T-cell (primary cell): ENCODE measurements at regions not wholly inside any gene's neighbourhood (a gene's known extent, or its start where the extent isn't known, plus 50 kb on each side); places are given as distances from the start of the nearest gene placed in this dataset.

Experiments used
- ATAC-seq, 4 experiments: fragments of 200-7000 bp in 3 of 4; fragments of 150-1000 bp in 1 of 4; cut with Tn5 transposase; replicated peaks in 1 of 4; 1 replicate in 3 of 4; 2 replicates in 1 of 4; pipeline ENCODE4 v1.10.0; 2021; ENCODE audit warnings: moderate library complexity in 3 of 4, mild to moderate bottlenecking in 2 of 4, moderate number of reproducible peaks in 1 of 4
- CTCF ChIA-PET, 2 donors: fragments of 300-600 bp; sonication (Branson Sonifier 250); formaldehyde crosslinking; loops; one replicate each; lab custom pipeline; 2022; ENCODE audit warnings: antibody characterized with exemption in 2 of 2; lab: Charles Lee
- POLR2A ChIA-PET, 2 donors: fragments of 300-600 bp; sonication (Branson Sonifier 250); formaldehyde crosslinking; loops; one replicate each; lab custom pipeline; 2022; ENCODE audit warnings: antibody characterized with exemption in 2 of 2; lab: Charles Lee
- DNase-seq, 35 experiments: peaks; one replicate each; pipeline versions ENCODE4 v3.0.0 to v3.0.0-alpha.2; 2013 to 2023
- H3K27ac ChIP-seq: one replicate; pipeline ENCODE4 v1.5.1; 2013; ENCODE audit warnings: low read length
- H3K27me3 ChIP-seq, 2 experiments: replicated peaks in 1 of 2; 1 replicate in 1 of 2; 2 replicates in 1 of 2; pipeline versions ENCODE4 v1.6.1 to v1.7.0; 2013; ENCODE audit warnings: low read length in 1 of 2, mixed read lengths in 1 of 2; ENCODE audit not compliant: control insufficient read depth in 2 of 2, insufficient read depth in 2 of 2; ENCODE audit errors: extremely low read depth in 1 of 2
- H3K36me3 ChIP-seq, 2 donors: 1 replicate in 1 of 2; 2 replicates in 1 of 2; pipeline versions ENCODE4 v1.6.1 to v1.7.0; 2013; ENCODE audit warnings: low read length in 1 of 2; ENCODE audit not compliant: control insufficient read depth in 2 of 2, insufficient read depth in 1 of 2; ENCODE audit errors: extremely low read depth in 1 of 2
- H3K4me1 ChIP-seq, 2 experiments: 1 replicate in 1 of 2; 2 replicates in 1 of 2; pipeline versions ENCODE4 v1.6.1 to v1.7.0; 2013; ENCODE audit warnings: low read length in 2 of 2, mixed read lengths in 1 of 2; ENCODE audit not compliant: insufficient read depth in 2 of 2, control insufficient read depth in 1 of 2; ENCODE audit errors: extremely low read depth in 1 of 2
- H3K4me3 ChIP-seq, 2 donors: 1 replicate in 1 of 2; 2 replicates in 1 of 2; pipeline versions ENCODE4 v1.5.1 to v1.7.0; 2013; ENCODE audit warnings: mild to moderate bottlenecking in 2 of 2, low read length in 1 of 2, moderate library complexity in 1 of 2; ENCODE audit not compliant: control insufficient read depth in 1 of 2; ENCODE audit errors: extremely low read depth in 1 of 2
- H3K9me3 ChIP-seq: 2 replicates; pipeline ENCODE4 v1.7.0; 2013
- H3K27ac Mint-ChIP-seq, 2 donors: one replicate each; pipeline ENCODE4 v1.8.0; 2020 to 2021; ENCODE audit warnings: mild to moderate bottlenecking in 2 of 2, mixed read lengths in 2 of 2
- H3K27me3 Mint-ChIP-seq, 2 donors: one replicate each; pipeline ENCODE4 v1.8.0; 2021 to 2022; ENCODE audit warnings: mixed read lengths in 2 of 2
- H3K36me3 Mint-ChIP-seq: one replicate; pipeline ENCODE4 v1.8.0; 2021; ENCODE audit warnings: mixed read lengths
- H3K4me1 Mint-ChIP-seq, 3 donors: one replicate each; pipeline ENCODE4 v1.8.0; 2020 to 2022; ENCODE audit warnings: mixed read lengths in 3 of 3, mild to moderate bottlenecking in 1 of 3
- H3K4me3 Mint-ChIP-seq, 3 donors: one replicate each; pipeline ENCODE4 v1.8.0; 2020 to 2022; ENCODE audit warnings: mild to moderate bottlenecking in 3 of 3, mixed read lengths in 3 of 3, moderate library complexity in 3 of 3
- H3K9me3 Mint-ChIP-seq, 3 donors: one replicate each; pipeline ENCODE4 v1.8.0; 2020 to 2022; ENCODE audit warnings: mixed read lengths in 3 of 3
- WGBS: methylation state at CpG from one replicate; pipeline ENCODE4 v1.1.5; 2013; ENCODE audit warnings: missing lambda C conversion rate; ENCODE audit not compliant: insufficient coverage; 5-methylcytosine and 5-hydroxymethylcytosine counted together

GRCh38 chr3:148612278-148612677, 85.4 kb upstream of the AGTR1 start:
- no peaks in the 10 kb centered on the region for H3K27me3 Mint-ChIP-seq
- WGBS, result no CpG with 5 or more reads among the region's 1 CpG

GRCh38 chr3:148615382-148615781, 82.3 kb upstream of the AGTR1 start:
- Mint-ChIP-seq H3K27me3 (no peaks in the 10 kb centered on the region), H3K4me3 (no peak overlapping the region), H3K36me3 (no peaks in the 10 kb centered on the region), H3K27ac (no peak overlapping the region), H3K9me3 (peaks cover 0 to 4% (median 0%) of the 10 kb centered on the region in 3 donors), H3K4me1 (peaks cover 0 to 2% (median 0%) of the 10 kb centered on the region in 3 donors)
- Histone ChIP-seq H3K4me1 (no peaks in the 10 kb centered on the region), H3K4me3 (no peak overlapping the region), H3K27ac (no peak overlapping the region), H3K27me3 (no peaks in the 10 kb centered on the region), H3K36me3 (no peaks in the 10 kb centered on the region), H3K9me3 (no peaks in the 10 kb centered on the region)
- CTCF ChIA-PET, result no interaction called here
- ATAC-seq (no peak), DNase-seq (no peak)
- WGBS, result no CpG with 5 or more reads among the region's 3 CpGs
- POLR2A ChIA-PET, result no interaction called here

More at GRCh38 chr3:148612278-148612677, 85.4 kb upstream of the AGTR1 start:
- H3K4me3 ChIP-seq, result no peak overlapping the region
- H3K4me3 Mint-ChIP-seq, result no peak overlapping the region
- H3K4me1 ChIP-seq, result no peaks in the 10 kb centered on the region
- DNase-seq (no peak), ATAC-seq (no peak)
- CTCF ChIA-PET, result no interaction called here
- no peaks in the 10 kb centered on the region for H3K27me3 ChIP-seq
- H3K27ac ChIP-seq, result no peak overlapping the region
- no peaks in the 10 kb centered on the region for H3K4me1 Mint-ChIP-seq
- H3K36me3 ChIP-seq, result no peaks in the 10 kb centered on the region
- no peaks in the 10 kb centered on the region for H3K9me3 ChIP-seq
- POLR2A ChIA-PET, result no interaction called here
- no peaks in the 10 kb centered on the region for H3K36me3 Mint-ChIP-seq
- no peak overlapping the region for H3K27ac Mint-ChIP-seq
- peaks cover 0 to 11% (median under 1%) of the 10 kb centered on the region in 3 donors for H3K9me3 Mint-ChIP-seq

- ChIA-PET POLR2A (no interaction called here), CTCF (interaction anchor here in 1 of 2 donors (0.6 kb wide), 1 partner anchor 22 kb away, joined by 3 read pairs; no protein-coding TSS in a partner anchor)
- H3K9me3 Mint-ChIP-seq, result peaks cover 11 to 14% (median 12%) of the 10 kb centered on the region in 3 donors
- Histone ChIP-seq H3K27me3 (no peaks in the 10 kb centered on the region), H3K36me3 (no peaks in the 10 kb centered on the region), H3K9me3 (no peaks in the 10 kb centered on the region), H3K4me1 (no peaks in the 10 kb centered on the region), H3K4me3 (no peak overlapping the region), H3K27ac (no peak overlapping the region)
- DNase-seq, result no peak
- no peaks in the 10 kb centered on the region for H3K4me1 Mint-ChIP-seq
- no peaks in the 10 kb centered on the region for H3K36me3 Mint-ChIP-seq
- no peak overlapping the region for H3K27ac Mint-ChIP-seq
- WGBS, result no CpG with 5 or more reads among the region's 4 CpGs
- ATAC-seq, result no peak
- H3K4me3 Mint-ChIP-seq, result no peak overlapping the region
- no peaks in the 10 kb centered on the region for H3K27me3 Mint-ChIP-seq
These were observed 72.5 kb upstream of the AGTR1 start for GRCh38 chr3:148625095-148625736.

- Histone ChIP-seq H3K27ac (no peak overlapping the region), H3K4me1 (no peaks in the 10 kb centered on the region), H3K9me3 (no peaks in the 10 kb centered on the region), H3K27me3 (no peaks in the 10 kb centered on the region), H3K4me3 (no peak overlapping the region), H3K36me3 (no peaks in the 10 kb centered on the region)
- Mint-ChIP-seq H3K27ac (no peak overlapping the region), H3K9me3 (peaks cover 11 to 14% (median 12%) of the 10 kb centered on the region in 3 donors), H3K27me3 (no peaks in the 10 kb centered on the region), H3K36me3 (no peaks in the 10 kb centered on the region), H3K4me1 (no peaks in the 10 kb centered on the region), H3K4me3 (no peak overlapping the region)
- POLR2A ChIA-PET, result no interaction called here
- CTCF ChIA-PET, result no interaction called here
- DNase-seq (no peak), ATAC-seq (no peak)
- 38% methylated on average over 1 of the region's 2 CpGs for WGBS
These were observed 71.7 kb upstream of the AGTR1 start for GRCh38 chr3:148625991-148626390.

- Histone ChIP-seq H3K36me3 (no peaks in the 10 kb centered on the region), H3K4me3 (no peak overlapping the region), H3K27me3 (no peaks in the 10 kb centered on the region), H3K27ac (no peak overlapping the region), H3K4me1 (no peaks in the 10 kb centered on the region), H3K9me3 (no peaks in the 10 kb centered on the region)
- Mint-ChIP-seq H3K4me3 (no peak overlapping the region), H3K27me3 (no peaks in the 10 kb centered on the region), H3K27ac (no peak overlapping the region), H3K4me1 (no peaks in the 10 kb centered on the region), H3K36me3 (no peaks in the 10 kb centered on the region), H3K9me3 (peaks cover 19 to 27% (median 24%) of the 10 kb centered on the region in 3 donors)
- ChIA-PET POLR2A (no interaction called here), CTCF (no interaction called here)
- DNase-seq, result no peak
- no peak for ATAC-seq
- WGBS, result no CpG with 5 or more reads among the region's 1 CpG
These were observed 68.7 kb upstream of the AGTR1 start for GRCh38 chr3:148629006-148629405.

- H3K4me1 ChIP-seq, result no peaks in the 10 kb centered on the region
- H3K9me3 Mint-ChIP-seq, result peaks cover 23 to 27% (median 24%) of the 10 kb centered on the region in 3 donors
- ATAC-seq, result no peak
- H3K27me3 ChIP-seq, result no peaks in the 10 kb centered on the region
- no peak for DNase-seq
- H3K4me3 Mint-ChIP-seq, result no peak overlapping the region
- ChIA-PET CTCF (no interaction called here), POLR2A (no interaction called here)
- no peak overlapping the region for H3K27ac Mint-ChIP-seq
- 29% methylated on average over 1 of the region's 6 CpGs for WGBS
- no peaks in the 10 kb centered on the region for H3K36me3 Mint-ChIP-seq
- H3K4me3 ChIP-seq, result no peak overlapping the region
- no peaks in the 10 kb centered on the region for H3K4me1 Mint-ChIP-seq
- H3K27ac ChIP-seq, result no peak overlapping the region
- no peaks in the 10 kb centered on the region for H3K27me3 Mint-ChIP-seq
- H3K9me3 ChIP-seq, result no peaks in the 10 kb centered on the region
- no peaks in the 10 kb centered on the region for H3K36me3 ChIP-seq
These were observed 66.4 kb upstream of the AGTR1 start for GRCh38 chr3:148631124-148631903.
